ENCODE measurements at regions not wholly inside any gene's neighbourhood (a gene's known extent, or its start where the extent isn't known, plus 50 kb on each side); places are given as distances from the start of the nearest gene placed in this dataset.

DNA sequence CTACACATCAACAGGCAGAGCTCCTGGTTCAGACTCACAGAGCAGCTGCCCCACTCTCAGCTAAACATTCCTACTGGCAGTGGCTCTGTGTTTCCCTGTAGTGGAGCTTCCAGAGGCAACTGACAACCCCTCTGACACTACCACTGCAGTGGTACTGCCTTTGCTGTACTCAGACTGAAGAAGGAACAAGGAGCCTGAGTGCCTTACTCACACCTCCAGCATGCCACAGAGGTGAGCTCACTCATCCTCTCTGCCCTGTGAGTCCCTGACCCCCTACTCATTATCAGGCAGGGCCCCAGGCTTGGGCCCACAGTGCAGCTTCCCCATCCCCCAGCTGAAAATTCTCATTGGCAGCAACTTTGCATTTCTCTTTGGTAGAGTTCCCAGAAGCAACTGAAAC lies 240.5 kb upstream of the POF1B start:
- H3K27me3 Mint-ChIP-seq (ENCODE audit: insufficient read depth), result no peaks in the 10 kb centered on the region
- no peak for DNase-seq
- H3K36me3 Mint-ChIP-seq (ENCODE audit: low read depth), result no peaks in the 10 kb centered on the region
- H3K4me3 Mint-ChIP-seq, result no peak overlapping the region
- no peak overlapping the region for H3K27ac Mint-ChIP-seq
- H3K4me1 Mint-ChIP-seq (ENCODE audit: low read depth), result no peaks in the 10 kb centered on the region
- TF ChIP-seq, protein P1, sequence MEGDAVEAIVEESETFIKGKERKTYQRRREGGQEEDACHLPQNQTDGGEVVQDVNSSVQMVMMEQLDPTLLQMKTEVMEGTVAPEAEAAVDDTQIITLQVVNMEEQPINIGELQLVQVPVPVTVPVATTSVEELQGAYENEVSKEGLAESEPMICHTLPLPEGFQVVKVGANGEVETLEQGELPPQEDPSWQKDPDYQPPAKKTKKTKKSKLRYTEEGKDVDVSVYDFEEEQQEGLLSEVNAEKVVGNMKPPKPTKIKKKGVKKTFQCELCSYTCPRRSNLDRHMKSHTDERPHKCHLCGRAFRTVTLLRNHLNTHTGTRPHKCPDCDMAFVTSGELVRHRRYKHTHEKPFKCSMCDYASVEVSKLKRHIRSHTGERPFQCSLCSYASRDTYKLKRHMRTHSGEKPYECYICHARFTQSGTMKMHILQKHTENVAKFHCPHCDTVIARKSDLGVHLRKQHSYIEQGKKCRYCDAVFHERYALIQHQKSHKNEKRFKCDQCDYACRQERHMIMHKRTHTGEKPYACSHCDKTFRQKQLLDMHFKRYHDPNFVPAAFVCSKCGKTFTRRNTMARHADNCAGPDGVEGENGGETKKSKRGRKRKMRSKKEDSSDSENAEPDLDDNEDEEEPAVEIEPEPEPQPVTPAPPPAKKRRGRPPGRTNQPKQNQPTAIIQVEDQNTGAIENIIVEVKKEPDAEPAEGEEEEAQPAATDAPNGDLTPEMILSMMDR (IDR thresholded peaks at IDR 0.05), result no peak
- no peaks in the 10 kb centered on the region for H3K9me3 Mint-ChIP-seq

DNA sequence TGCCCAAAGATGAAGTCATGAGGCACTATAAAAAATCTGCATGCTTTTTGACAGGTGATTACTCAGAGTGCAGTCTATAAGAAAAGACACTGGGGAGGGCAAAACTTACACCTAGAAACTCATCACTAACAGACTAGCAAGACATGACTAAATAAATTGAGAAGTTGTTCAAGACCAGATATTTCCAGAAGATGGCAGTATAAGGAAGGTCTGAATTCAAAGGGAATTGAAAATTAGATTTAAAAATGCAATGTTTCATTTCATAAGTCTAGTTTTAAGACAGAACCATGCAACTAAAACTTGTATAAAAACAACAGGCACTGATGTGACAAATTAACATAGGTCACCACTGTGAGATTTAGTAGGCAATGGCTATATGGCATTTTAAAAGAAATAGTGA lies 232.5 kb upstream of the POF1B start:
- no peaks in the 10 kb centered on the region for H3K36me3 Mint-ChIP-seq (ENCODE audit: low read depth)
- no peak overlapping the region for H3K27ac Mint-ChIP-seq
- peak; percentile 4 for DNase-seq
- H3K4me1 Mint-ChIP-seq (ENCODE audit: low read depth), result no peaks in the 10 kb centered on the region
- no peaks in the 10 kb centered on the region for H3K27me3 Mint-ChIP-seq (ENCODE audit: insufficient read depth)
- H3K4me3 Mint-ChIP-seq, result no peak overlapping the region
- no peaks in the 10 kb centered on the region for H3K9me3 Mint-ChIP-seq
- TF ChIP-seq, protein P1 (IDR thresholded peaks at IDR 0.05), result peak; percentile 61

DNA sequence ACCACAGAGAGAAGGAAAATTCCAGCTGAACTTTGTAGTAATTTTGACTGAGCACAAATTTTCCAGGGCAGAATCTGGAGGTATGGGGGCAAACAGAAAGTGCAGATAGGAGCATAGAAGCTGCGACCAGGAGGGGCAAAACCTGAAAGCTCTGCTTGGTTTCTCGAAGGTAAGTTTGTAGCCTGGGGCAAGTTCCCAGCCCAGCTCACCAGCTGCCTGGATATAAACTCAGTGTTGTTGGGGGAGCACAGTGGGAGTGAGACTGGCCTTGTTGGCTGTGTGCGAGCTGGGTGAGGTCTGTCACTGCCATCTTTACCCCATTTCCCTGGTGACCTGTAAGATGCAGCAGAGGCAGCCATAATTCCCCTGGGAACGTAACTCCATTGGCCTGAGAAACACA lies 213.5 kb upstream of the POF1B start:
- TF ChIP-seq, protein P1 (IDR thresholded peaks at IDR 0.05), result no peak
- Mint-ChIP-seq H3K36me3 (ENCODE audit: low read depth) (no peaks in the 10 kb centered on the region), H3K27me3 (ENCODE audit: insufficient read depth) (no peaks in the 10 kb centered on the region), H3K27ac (no peak overlapping the region), H3K4me3 (no peak overlapping the region), H3K9me3 (no peaks in the 10 kb centered on the region; the same call in none of the 2 replicates), H3K4me1 (ENCODE audit: low read depth) (no peaks in the 10 kb centered on the region)
- no peak for DNase-seq

DNA sequence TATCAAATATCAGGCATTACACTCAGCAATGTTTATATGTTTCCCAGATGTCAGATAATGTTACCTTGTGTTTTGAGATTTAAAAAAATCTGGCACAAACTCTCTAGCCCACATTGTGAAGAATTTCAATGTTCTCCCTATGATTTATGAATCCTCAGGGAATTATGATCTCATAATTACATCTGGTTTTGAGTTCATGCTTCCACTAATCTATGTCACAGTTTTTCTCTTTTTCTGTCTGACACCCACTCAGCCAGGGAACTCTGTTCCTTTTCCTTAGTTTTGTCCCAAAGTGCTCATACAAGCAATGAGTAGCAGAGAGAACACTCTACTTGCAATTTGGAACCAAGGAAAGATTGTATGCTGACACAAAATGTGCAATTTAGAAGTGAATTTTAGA lies 212.1 kb upstream of the POF1B start:
- TF ChIP-seq, protein P1 (IDR thresholded peaks at IDR 0.05), result no peak
- Mint-ChIP-seq H3K4me3 (no peak overlapping the region), H3K36me3 (ENCODE audit: low read depth) (no peaks in the 10 kb centered on the region), H3K27me3 (ENCODE audit: insufficient read depth) (no peaks in the 10 kb centered on the region), H3K9me3 (no peaks in the 10 kb centered on the region; the same call in none of the 2 replicates), H3K27ac (no peak overlapping the region), H3K4me1 (ENCODE audit: low read depth) (no peaks in the 10 kb centered on the region)
- DNase-seq, result no peak

DNA sequence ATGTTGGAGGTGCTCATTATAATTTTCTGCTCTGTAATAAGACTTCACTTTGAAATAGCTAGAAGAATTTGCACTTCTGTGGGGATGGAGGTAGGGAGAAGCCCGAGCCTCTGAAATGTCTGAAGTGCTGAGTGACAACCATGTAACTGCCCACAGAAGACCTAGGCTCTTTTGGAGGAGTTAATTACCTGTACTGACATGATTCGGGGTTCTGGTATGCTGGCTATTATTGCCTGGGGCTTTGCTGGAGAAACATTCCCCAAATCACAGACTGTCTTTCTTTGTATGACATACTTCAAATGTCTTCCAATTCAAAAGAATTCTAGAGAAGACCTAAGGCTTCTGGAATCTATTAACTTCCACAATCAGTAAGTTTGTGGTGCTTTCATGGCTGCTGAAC lies 211.2 kb upstream of the POF1B start:
- TF ChIP-seq, protein P1 (IDR thresholded peaks at IDR 0.05), result no peak
- no peak for DNase-seq
- Mint-ChIP-seq H3K27ac (no peak overlapping the region), H3K36me3 (ENCODE audit: low read depth) (no peaks in the 10 kb centered on the region), H3K4me1 (ENCODE audit: low read depth) (no peaks in the 10 kb centered on the region), H3K27me3 (ENCODE audit: insufficient read depth) (no peaks in the 10 kb centered on the region), H3K9me3 (no peaks in the 10 kb centered on the region; the same call in 1 of the 2 replicates), H3K4me3 (no peak overlapping the region)

DNA sequence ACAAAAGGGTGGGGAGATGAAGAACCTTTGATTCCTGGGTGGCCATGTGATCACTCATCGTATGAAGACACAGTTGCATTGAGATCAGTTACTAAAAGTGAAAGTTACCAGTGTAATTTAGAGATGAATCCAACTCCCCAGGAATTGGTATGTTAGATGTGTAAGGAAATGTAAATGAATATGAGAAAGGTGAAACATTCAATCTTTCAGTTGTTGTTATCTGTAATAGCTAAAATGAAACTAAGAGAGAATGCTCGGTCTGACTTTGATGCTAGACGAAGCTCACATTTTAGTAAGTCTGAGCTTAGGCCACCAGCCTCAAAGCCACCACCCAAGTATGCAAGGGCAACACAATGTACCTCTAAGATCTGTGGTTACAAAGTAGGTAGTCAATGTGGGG lies 194.3 kb upstream of the POF1B start:
- Mint-ChIP-seq H3K27ac (no peak overlapping the region), H3K4me3 (no peak overlapping the region), H3K9me3 (peaks cover 6% of the 10 kb centered on the region; the same call in 1 of the 2 replicates), H3K27me3 (ENCODE audit: insufficient read depth) (no peaks in the 10 kb centered on the region), H3K36me3 (ENCODE audit: low read depth) (no peaks in the 10 kb centered on the region), H3K4me1 (ENCODE audit: low read depth) (no peaks in the 10 kb centered on the region)
- TF ChIP-seq, protein P1 (IDR thresholded peaks at IDR 0.05), result no peak
- no peak for DNase-seq

Data from HFFc6 (cell line).